HCT116 (cell line): ENCODE measurements at regions not wholly inside any gene's neighbourhood (a gene's known extent, or its start where the extent isn't known, plus 50 kb on each side); places are given as distances from the start of the nearest gene placed in this dataset.

Experiments used
- ATAC-seq: fragments of 200-7000 bp; cut with Tn5 transposase; 2 replicates; pipeline ENCODE4 v1.9.1; 2020; ENCODE audit warnings: mild to moderate bottlenecking, moderate library complexity
- BruUV-seq: library from RNA; stranded (reverse); fragments of 400-500 nt; replicated peaks from 2 replicates; lab custom pipeline; 2021; lab: Mats Ljungman, UMichigan
- CTCF ChIA-PET: fragments of 300-600 bp; sonication (Branson Sonifier 250); formaldehyde crosslinking; loops from one replicate; lab custom pipeline; 2021; ENCODE audit warnings: antibody characterized with exemption; lab: Charles Lee
- POLR2A ChIA-PET: fragments of 300-600, 350-600 bp; sonication (Branson Sonifier 250); formaldehyde crosslinking; loops from one replicate; lab custom pipeline; 2021; ENCODE audit warnings: antibody characterized with exemption; lab: Charles Lee
- RAD21 ChIA-PET, 2 experiments: fragments of 300-600 bp; sonication (Branson Sonifier 250); formaldehyde crosslinking; loops; one replicate each; lab custom pipeline; 2023; ENCODE audit warnings: low total read pairs in 2 of 2; ENCODE audit not compliant: uncharacterized antibody in 2 of 2, unreplicated experiment in 2 of 2, low non-redundant PET in 1 of 2; lab: Charles Lee
- DNase-seq: peaks from one replicate; pipeline ENCODE4 v3.0.0-alpha.2; 2010; ENCODE audit warnings: low read depth, low spot score
- H2AFZ ChIP-seq: fragments of 200-600 bp; shearing (Covaris generic), sonication (generic); 2 replicates; pipeline ENCODE4 v1.6.1; 2017; ENCODE audit warnings: low read depth, mixed run types, mixed read lengths, antibody characterized with exemption, low read length; ENCODE audit not compliant: poor library complexity, severe bottlenecking
- H3K27ac ChIP-seq: 2 replicates; pipeline ENCODE4 v1.5.1; 2012; ENCODE audit warnings: low read depth, low read length
- H3K27me3 ChIP-seq: fragments of 200-600 bp; sonication (generic); 2 replicates; pipeline ENCODE4 v1.6.1; 2016; ENCODE audit warnings: mixed run types, low read length, mixed read lengths; ENCODE audit not compliant: insufficient read depth
- H3K36me3 ChIP-seq, 2 experiments: fragments of 200-500 bp in 1 of 2; fragments of 200-600 bp in 1 of 2; sonication (Bioruptor generic) in 1 of 2; sonication (generic) in 1 of 2; 2 replicates each; pipeline versions ENCODE4 v1.5.1 to v1.6.1; 2014 to 2016; ENCODE audit warnings: low read length in 2 of 2, inconsistent platforms in 1 of 2, mixed read lengths in 1 of 2, mixed run types in 1 of 2; ENCODE audit not compliant: insufficient read depth in 2 of 2, control insufficient read depth in 1 of 2
- H3K4me1 ChIP-seq, 2 experiments: fragments of 200-600 bp in 1 of 2; sonication (generic) in 1 of 2; 2 replicates each; pipeline versions ENCODE4 v1.5.1 to v1.6.1; 2012 to 2017; ENCODE audit warnings: low read length in 2 of 2, inconsistent platforms in 1 of 2, mild to moderate bottlenecking in 1 of 2, mixed read lengths in 1 of 2, mixed run types in 1 of 2, moderate library complexity in 1 of 2; ENCODE audit not compliant: insufficient read depth in 2 of 2, control insufficient read depth in 1 of 2
- H3K4me2 ChIP-seq: fragments of 200-600 bp; sonication (generic); 2 replicates; pipeline ENCODE4 v1.6.1; 2017; ENCODE audit warnings: mixed run types, low read length, mixed read lengths
- H3K4me3 ChIP-seq, 2 experiments: fragments of 200-600 bp in 1 of 2; sonication (generic) in 1 of 2; replicated peaks in 1 of 2; 2 replicates each; pipeline ENCODE4 v1.5.1; 2011 to 2016; ENCODE audit warnings: low read length in 2 of 2, control low read depth in 1 of 2, low read depth in 1 of 2, mild to moderate bottlenecking in 1 of 2, mixed read lengths in 1 of 2, mixed run types in 1 of 2
- H3K79me2 ChIP-seq: fragments of 200-600 bp; sonication (generic); 2 replicates; pipeline ENCODE4 v1.6.1; 2017; ENCODE audit warnings: mild to moderate bottlenecking, mixed run types, low read length, moderate library complexity, mixed read lengths; ENCODE audit not compliant: insufficient read depth
- H3K9ac ChIP-seq: fragments of 200-600 bp; sonication (generic); 2 replicates; pipeline ENCODE4 v1.6.1; 2016; ENCODE audit warnings: low read length, mixed read lengths
- H3K9me2 ChIP-seq: fragments of 200-600 bp; sonication (generic), shearing (Covaris generic); 2 replicates; pipeline ENCODE4 v1.6.1; 2017; ENCODE audit warnings: mixed run types, mild to moderate bottlenecking, moderate library complexity; ENCODE audit not compliant: insufficient read depth
- H3K9me3 ChIP-seq, 2 experiments: fragments of 200-500 bp in 1 of 2; fragments of 200-600 bp in 1 of 2; sonication (Bioruptor generic) in 1 of 2; sonication (generic) in 1 of 2; 2 replicates each; pipeline ENCODE4 v1.6.1; 2014 to 2017; ENCODE audit warnings: low read length in 2 of 2, mixed read lengths in 2 of 2, inconsistent platforms in 1 of 2, low read depth in 1 of 2, mild to moderate bottlenecking in 1 of 2, mixed run types in 1 of 2, moderate library complexity in 1 of 2; ENCODE audit not compliant: control insufficient read depth in 1 of 2, insufficient read depth in 1 of 2
- H4K20me1 ChIP-seq: fragments of 200-600 bp; sonication (generic), shearing (Covaris generic); 2 replicates; pipeline ENCODE4 v1.6.1; 2017; ENCODE audit warnings: mixed run types, mild to moderate bottlenecking, moderate library complexity; ENCODE audit not compliant: insufficient read depth
- EGR1 ChIP-seq: IDR thresholded peaks from 2 replicates; pipeline ENCODE4 v1.6.1; 2012; ENCODE audit warnings: low read depth
- EZH2 ChIP-seq: fragments of 200-600 bp; sonication (generic); IDR thresholded peaks from 2 replicates; pipeline ENCODE4 v1.6.1; 2017; ENCODE audit warnings: antibody characterized with exemption, mixed run types
- FOSL1 ChIP-seq: IDR thresholded peaks from 2 replicates; pipeline ENCODE4 v1.6.1; 2012; ENCODE audit warnings: low read depth
- JUND ChIP-seq: IDR thresholded peaks from 2 replicates; pipeline ENCODE4 v1.6.1; 2012
- POLR2A ChIP-seq: IDR thresholded peaks from 2 replicates; pipeline ENCODE4 v1.7.0; 2011; ENCODE audit warnings: borderline replicate concordance; ENCODE audit not compliant: insufficient read depth, insufficient read length; ENCODE audit errors: extremely low read depth
- POLR2AphosphoS5 ChIP-seq: IDR thresholded peaks from 2 replicates; pipeline ENCODE4 v1.6.1; 2011; ENCODE audit warnings: mild to moderate bottlenecking, low read depth, low read length, moderate library complexity
- SIN3A ChIP-seq: IDR thresholded peaks from 2 replicates; pipeline ENCODE4 v1.6.1; 2012; ENCODE audit warnings: low read depth
- SP1 ChIP-seq: IDR thresholded peaks from 2 replicates; pipeline ENCODE4 v1.6.1; 2012; ENCODE audit warnings: low read depth
- SRF ChIP-seq: IDR thresholded peaks from 2 replicates; pipeline ENCODE4 v1.6.1; 2012; ENCODE audit warnings: low read depth
- TCF7L2 ChIP-seq: IDR thresholded peaks from 2 replicates; pipeline ENCODE4 v1.7.0; 2011; ENCODE audit warnings: borderline replicate concordance, inconsistent platforms; ENCODE audit not compliant: insufficient read depth, insufficient read length; ENCODE audit errors: extremely low read depth
- YY1 ChIP-seq: IDR thresholded peaks from 2 replicates; pipeline ENCODE4 v1.6.1; 2011; ENCODE audit warnings: low read length, low read depth, moderate library complexity, mild to moderate bottlenecking; ENCODE audit not compliant: insufficient replicate concordance; ENCODE audit errors: extremely low read depth
- ZFX ChIP-seq: fragments of 450-650 bp; IDR thresholded peaks from 2 replicates; pipeline ENCODE4 v1.6.1; 2017
- ZNF274 ChIP-seq: fragments of 200-500 bp; sonication (Bioruptor generic); IDR thresholded peaks from 2 replicates; pipeline ENCODE4 v1.6.1; 2014; ENCODE audit warnings: mild to moderate bottlenecking, low read depth, low read length, inconsistent platforms
- intact Hi-C: fragments of 100-400 bp; cut with micrococcal nuclease; formaldehyde crosslinking; loops from 2 replicates; pipeline ENCODE4 v1.10.0; 2022
- TF ChIP-seq, protein P1 (sequence below), 3 experiments: fragments of 200-600 bp in 1 of 3; sonication (generic) in 1 of 3; IDR thresholded peaks in 2 of 3; conservative IDR thresholded peaks in 1 of 3; 2 replicates each; pipeline ENCODE4 v1.5.1; 2012 to 2017; ENCODE audit warnings: low read depth in 2 of 3, low read length in 2 of 3, antibody characterized with exemption in 1 of 3, borderline replicate concordance in 1 of 3, control low read depth in 1 of 3, mild to moderate bottlenecking in 1 of 3, mixed read lengths in 1 of 3, mixed run types in 1 of 3, moderate library complexity in 1 of 3; ENCODE audit not compliant: insufficient read depth in 1 of 3
- TF ChIP-seq, protein P2 (sequence below): IDR thresholded peaks from 2 replicates; pipeline ENCODE4 v1.6.1; 2012
- TF ChIP-seq, protein P3 (sequence below): IDR thresholded peaks from 2 replicates; pipeline ENCODE4 v1.6.1; 2012
- TF ChIP-seq, protein P4 (sequence below): IDR thresholded peaks from 2 replicates; pipeline ENCODE4 v1.6.1; 2012; ENCODE audit warnings: low read depth
- TF ChIP-seq, protein P5 (sequence below): IDR thresholded peaks from 2 replicates; pipeline ENCODE4 v1.6.1; 2011; ENCODE audit warnings: mild to moderate bottlenecking, low read length, moderate library complexity; ENCODE audit not compliant: insufficient replicate concordance; ENCODE audit errors: extremely low read depth

DNA sequence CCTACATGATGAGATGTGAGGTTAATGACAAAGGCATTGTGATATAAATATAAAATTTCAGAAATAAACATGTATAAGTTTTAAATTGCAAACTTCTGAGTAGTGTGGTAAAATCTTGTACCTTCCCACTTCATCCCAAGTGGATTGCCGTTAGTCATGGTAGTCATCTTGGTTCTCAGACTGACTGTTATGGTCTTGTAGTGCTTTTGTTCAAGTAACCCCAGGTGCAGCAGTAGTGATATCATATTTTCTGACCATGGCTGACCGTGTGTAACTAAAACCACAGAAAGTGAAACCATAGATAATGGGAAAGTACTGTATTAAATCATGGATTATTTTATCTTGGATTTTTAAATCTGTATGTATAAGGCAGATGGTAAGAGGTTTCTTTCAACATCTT is 74.8 kb upstream of the SLIT2 start:
- intact Hi-C loops: no loop called here
- DNase-seq: no peak
- Histone ChIP-seq H3K9me3 (no peaks in the 10 kb centered on the region), H3K27me3 (no peaks in the 10 kb centered on the region), H3K4me3 (no peak overlapping the region), H3K4me2 (no peak overlapping the region), H2AFZ (no peak overlapping the region), H3K9ac (no peak overlapping the region), H4K20me1 (no peaks in the 10 kb centered on the region), H3K9me2 (no peaks in the 10 kb centered on the region), H3K4me1 (no peaks in the 10 kb centered on the region), H3K27ac (no peak overlapping the region), H3K79me2 (no peaks in the 10 kb centered on the region), H3K36me3 (no peaks in the 10 kb centered on the region)
- no TSS peak for BruUV-seq
- ATAC-seq: no peak
- POLR2A ChIA-PET: no interaction called here
- RAD21 ChIA-PET: no interaction called here
- CTCF ChIA-PET: no interaction called here
- TF ChIP-seq TCF7L2: no peak
- TF ChIP-seq SIN3A: no peak
- no peak for TF ChIP-seq SP1
- TF ChIP-seq YY1: no peak
- no peak for TF ChIP-seq JUND
- TF ChIP-seq ZFX: no peak
- no peak for TF ChIP-seq POLR2AphosphoS5
- TF ChIP-seq, protein P1, sequence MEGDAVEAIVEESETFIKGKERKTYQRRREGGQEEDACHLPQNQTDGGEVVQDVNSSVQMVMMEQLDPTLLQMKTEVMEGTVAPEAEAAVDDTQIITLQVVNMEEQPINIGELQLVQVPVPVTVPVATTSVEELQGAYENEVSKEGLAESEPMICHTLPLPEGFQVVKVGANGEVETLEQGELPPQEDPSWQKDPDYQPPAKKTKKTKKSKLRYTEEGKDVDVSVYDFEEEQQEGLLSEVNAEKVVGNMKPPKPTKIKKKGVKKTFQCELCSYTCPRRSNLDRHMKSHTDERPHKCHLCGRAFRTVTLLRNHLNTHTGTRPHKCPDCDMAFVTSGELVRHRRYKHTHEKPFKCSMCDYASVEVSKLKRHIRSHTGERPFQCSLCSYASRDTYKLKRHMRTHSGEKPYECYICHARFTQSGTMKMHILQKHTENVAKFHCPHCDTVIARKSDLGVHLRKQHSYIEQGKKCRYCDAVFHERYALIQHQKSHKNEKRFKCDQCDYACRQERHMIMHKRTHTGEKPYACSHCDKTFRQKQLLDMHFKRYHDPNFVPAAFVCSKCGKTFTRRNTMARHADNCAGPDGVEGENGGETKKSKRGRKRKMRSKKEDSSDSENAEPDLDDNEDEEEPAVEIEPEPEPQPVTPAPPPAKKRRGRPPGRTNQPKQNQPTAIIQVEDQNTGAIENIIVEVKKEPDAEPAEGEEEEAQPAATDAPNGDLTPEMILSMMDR (IDR thresholded peaks at IDR 0.05 in 2 of 3, conservative IDR thresholded peaks at IDR 0.05 in 1 of 3; ENCODE audit: borderline replicate concordance in 1 of 3, insufficient read depth in 1 of 3, low read depth in 2 of 3, low read length in 2 of 3): no peak
- TF ChIP-seq, protein P2, sequence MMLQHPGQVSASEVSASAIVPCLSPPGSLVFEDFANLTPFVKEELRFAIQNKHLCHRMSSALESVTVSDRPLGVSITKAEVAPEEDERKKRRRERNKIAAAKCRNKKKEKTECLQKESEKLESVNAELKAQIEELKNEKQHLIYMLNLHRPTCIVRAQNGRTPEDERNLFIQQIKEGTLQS: no peak
- TF ChIP-seq, protein P3, sequence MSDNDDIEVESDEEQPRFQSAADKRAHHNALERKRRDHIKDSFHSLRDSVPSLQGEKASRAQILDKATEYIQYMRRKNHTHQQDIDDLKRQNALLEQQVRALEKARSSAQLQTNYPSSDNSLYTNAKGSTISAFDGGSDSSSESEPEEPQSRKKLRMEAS: no peak
- TF ChIP-seq EGR1: no peak
- TF ChIP-seq ZNF274: no peak
- no peak for TF ChIP-seq POLR2A
- no peak for TF ChIP-seq EZH2
- TF ChIP-seq, protein P4, sequence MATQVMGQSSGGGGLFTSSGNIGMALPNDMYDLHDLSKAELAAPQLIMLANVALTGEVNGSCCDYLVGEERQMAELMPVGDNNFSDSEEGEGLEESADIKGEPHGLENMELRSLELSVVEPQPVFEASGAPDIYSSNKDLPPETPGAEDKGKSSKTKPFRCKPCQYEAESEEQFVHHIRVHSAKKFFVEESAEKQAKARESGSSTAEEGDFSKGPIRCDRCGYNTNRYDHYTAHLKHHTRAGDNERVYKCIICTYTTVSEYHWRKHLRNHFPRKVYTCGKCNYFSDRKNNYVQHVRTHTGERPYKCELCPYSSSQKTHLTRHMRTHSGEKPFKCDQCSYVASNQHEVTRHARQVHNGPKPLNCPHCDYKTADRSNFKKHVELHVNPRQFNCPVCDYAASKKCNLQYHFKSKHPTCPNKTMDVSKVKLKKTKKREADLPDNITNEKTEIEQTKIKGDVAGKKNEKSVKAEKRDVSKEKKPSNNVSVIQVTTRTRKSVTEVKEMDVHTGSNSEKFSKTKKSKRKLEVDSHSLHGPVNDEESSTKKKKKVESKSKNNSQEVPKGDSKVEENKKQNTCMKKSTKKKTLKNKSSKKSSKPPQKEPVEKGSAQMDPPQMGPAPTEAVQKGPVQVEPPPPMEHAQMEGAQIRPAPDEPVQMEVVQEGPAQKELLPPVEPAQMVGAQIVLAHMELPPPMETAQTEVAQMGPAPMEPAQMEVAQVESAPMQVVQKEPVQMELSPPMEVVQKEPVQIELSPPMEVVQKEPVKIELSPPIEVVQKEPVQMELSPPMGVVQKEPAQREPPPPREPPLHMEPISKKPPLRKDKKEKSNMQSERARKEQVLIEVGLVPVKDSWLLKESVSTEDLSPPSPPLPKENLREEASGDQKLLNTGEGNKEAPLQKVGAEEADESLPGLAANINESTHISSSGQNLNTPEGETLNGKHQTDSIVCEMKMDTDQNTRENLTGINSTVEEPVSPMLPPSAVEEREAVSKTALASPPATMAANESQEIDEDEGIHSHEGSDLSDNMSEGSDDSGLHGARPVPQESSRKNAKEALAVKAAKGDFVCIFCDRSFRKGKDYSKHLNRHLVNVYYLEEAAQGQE: no peak
- TF ChIP-seq, protein P5, sequence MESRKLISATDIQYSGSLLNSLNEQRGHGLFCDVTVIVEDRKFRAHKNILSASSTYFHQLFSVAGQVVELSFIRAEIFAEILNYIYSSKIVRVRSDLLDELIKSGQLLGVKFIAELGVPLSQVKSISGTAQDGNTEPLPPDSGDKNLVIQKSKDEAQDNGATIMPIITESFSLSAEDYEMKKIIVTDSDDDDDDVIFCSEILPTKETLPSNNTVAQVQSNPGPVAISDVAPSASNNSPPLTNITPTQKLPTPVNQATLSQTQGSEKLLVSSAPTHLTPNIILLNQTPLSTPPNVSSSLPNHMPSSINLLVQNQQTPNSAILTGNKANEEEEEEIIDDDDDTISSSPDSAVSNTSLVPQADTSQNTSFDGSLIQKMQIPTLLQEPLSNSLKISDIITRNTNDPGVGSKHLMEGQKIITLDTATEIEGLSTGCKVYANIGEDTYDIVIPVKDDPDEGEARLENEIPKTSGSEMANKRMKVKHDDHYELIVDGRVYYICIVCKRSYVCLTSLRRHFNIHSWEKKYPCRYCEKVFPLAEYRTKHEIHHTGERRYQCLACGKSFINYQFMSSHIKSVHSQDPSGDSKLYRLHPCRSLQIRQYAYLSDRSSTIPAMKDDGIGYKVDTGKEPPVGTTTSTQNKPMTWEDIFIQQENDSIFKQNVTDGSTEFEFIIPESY: no peak
- TF ChIP-seq FOSL1: no peak
- TF ChIP-seq SRF: no peak
